ENCODE measurements at regions not wholly inside any gene's neighbourhood (a gene's known extent, or its start where the extent isn't known, plus 50 kb on each side); places are given as distances from the start of the nearest gene placed in this dataset.

DNA sequence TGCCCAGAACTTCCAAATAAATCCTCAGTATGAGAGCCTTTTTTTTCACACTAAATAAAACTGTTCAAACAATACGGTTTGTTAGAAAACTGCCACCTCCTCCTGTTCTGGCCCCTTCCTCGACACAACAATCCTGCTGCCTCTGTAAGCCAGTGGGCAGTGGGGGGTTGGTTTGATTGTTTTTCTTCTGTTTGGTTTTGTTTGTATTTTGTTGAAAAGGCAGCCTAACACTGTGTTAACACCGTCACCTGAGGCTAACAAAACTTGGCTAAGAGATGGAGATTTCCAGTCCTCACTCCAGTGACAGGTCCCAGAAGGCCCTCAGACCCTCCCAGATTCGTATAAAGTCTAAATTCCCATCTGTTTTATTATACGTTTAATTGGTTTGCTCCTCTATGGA lies 402.1 kb downstream of the ZNF521 start:
- H3K27ac Mint-ChIP-seq: peak overlapping the region in 1 of 3 experiments; percentile 71; a peak in 2 of 7 replicates

More for the DNA sequence above, 402.1 kb downstream of the ZNF521 start:
- Histone ChIP-seq H3K18ac (ENCODE audit: insufficient read length, low read depth, low read length) (no peak overlapping the region), H3K27me3 (ENCODE audit: insufficient read depth, low read length) (no peaks in the 10 kb centered on the region; the same call in 1 of the 2 replicates), H3K9ac (ENCODE audit: extremely low read depth, insufficient read length, low read length) (no peak overlapping the region), H2BK5ac (ENCODE audit: insufficient read length, low read length) (no peak overlapping the region), H3K56ac (ENCODE audit: insufficient read length, low read depth, low read length) (no peak overlapping the region), H3K4ac (ENCODE audit: low read depth, low read length) (no peak overlapping the region), H2BK15ac (ENCODE audit: low read depth, low read length) (no peak overlapping the region), H2BK12ac (ENCODE audit: insufficient read length, low read depth, low read length) (no peak overlapping the region), H2AK5ac (ENCODE audit: insufficient read length, low read length) (no peak overlapping the region), H3T11ph (ENCODE audit: low read length) (no peak overlapping the region), H4K8ac (replicated peaks; ENCODE audit: insufficient read length, low read depth, low read length) (no peak overlapping the region), H3K79me2 (ENCODE audit: insufficient read depth, low read length) (no peaks in the 10 kb centered on the region), H2BK20ac (ENCODE audit: low read depth, low read length, poor library complexity, severe bottlenecking) (no peak overlapping the region), H4K20me1 (ENCODE audit: control insufficient read depth, insufficient read depth, insufficient read length) (no peaks in the 10 kb centered on the region), H4K91ac (ENCODE audit: insufficient read length, low read depth, low read length) (no peak overlapping the region), H4K5ac (ENCODE audit: insufficient read length, low read depth, low read length) (no peak overlapping the region), H2BK120ac (ENCODE audit: low read depth, low read length, poor library complexity, severe bottlenecking) (no peak overlapping the region), H3K9me3 (ENCODE audit: control insufficient read depth, low read depth, low read length) (no peaks in the 10 kb centered on the region), H2AFZ (ENCODE audit: low read length) (no peak overlapping the region), H3K27ac (ENCODE audit: insufficient read length, low read depth, low read length) (no peak overlapping the region), H3K14ac (ENCODE audit: insufficient read depth, low read length) (no peak overlapping the region), H3K79me1 (ENCODE audit: insufficient read depth, low read depth, low read length, poor library complexity, severe bottlenecking) (no peaks in the 10 kb centered on the region), H3K23ac (ENCODE audit: insufficient read length, low read depth, low read length) (no peak overlapping the region), H3K4me2 (ENCODE audit: insufficient read depth, insufficient read length, low read length) (no peak overlapping the region), H3K23me2 (ENCODE audit: insufficient read length, low read depth, low read length, poor library complexity, severe bottlenecking) (no peaks in the 10 kb centered on the region), H3K4me1 (ENCODE audit: insufficient read depth, low read length) (no peaks in the 10 kb centered on the region)
- no peaks in the 10 kb centered on the region for H3K36me3 Mint-ChIP-seq (ENCODE audit: insufficient read depth in 1 of 3, low read depth in 3 of 3)
- peaks cover 24 to 40% of the 10 kb centered on the region in 2 experiments for H3K4me1 Mint-ChIP-seq
- no peaks in the 10 kb centered on the region for H3K9me3 Mint-ChIP-seq
- DNase-seq: no peak
- H3K27me3 Mint-ChIP-seq (ENCODE audit: low read depth): peaks cover 22% of the 10 kb centered on the region
- TF ChIP-seq, protein P1, sequence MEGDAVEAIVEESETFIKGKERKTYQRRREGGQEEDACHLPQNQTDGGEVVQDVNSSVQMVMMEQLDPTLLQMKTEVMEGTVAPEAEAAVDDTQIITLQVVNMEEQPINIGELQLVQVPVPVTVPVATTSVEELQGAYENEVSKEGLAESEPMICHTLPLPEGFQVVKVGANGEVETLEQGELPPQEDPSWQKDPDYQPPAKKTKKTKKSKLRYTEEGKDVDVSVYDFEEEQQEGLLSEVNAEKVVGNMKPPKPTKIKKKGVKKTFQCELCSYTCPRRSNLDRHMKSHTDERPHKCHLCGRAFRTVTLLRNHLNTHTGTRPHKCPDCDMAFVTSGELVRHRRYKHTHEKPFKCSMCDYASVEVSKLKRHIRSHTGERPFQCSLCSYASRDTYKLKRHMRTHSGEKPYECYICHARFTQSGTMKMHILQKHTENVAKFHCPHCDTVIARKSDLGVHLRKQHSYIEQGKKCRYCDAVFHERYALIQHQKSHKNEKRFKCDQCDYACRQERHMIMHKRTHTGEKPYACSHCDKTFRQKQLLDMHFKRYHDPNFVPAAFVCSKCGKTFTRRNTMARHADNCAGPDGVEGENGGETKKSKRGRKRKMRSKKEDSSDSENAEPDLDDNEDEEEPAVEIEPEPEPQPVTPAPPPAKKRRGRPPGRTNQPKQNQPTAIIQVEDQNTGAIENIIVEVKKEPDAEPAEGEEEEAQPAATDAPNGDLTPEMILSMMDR (conservative IDR thresholded peaks at IDR 0.05): no peak
- H3K4me3 Mint-ChIP-seq: no peak overlapping the region
- WGBS (ENCODE audit: extremely low coverage, insufficient read length, low lambda C conversion rate): no CpG with 5 or more reads among the region's 5 CpGs
